AG04450 (cell line): ENCODE measurements at regions not wholly inside any gene's neighbourhood (a gene's known extent, or its start where the extent isn't known, plus 50 kb on each side); places are given as distances from the start of the nearest gene placed in this dataset.
"Not testable (repeated sequence)": the region's sequence is repeated elsewhere in the genome, so short reads cannot be mapped to it uniquely, and the experiment has no call there.

Source experiments
- CTCF ChIA-PET: fragments of 300-600, 350-600 bp; formaldehyde crosslinking; extraction: SDS; loops from one replicate; lab custom pipeline; 2022; ENCODE audit warnings: antibody characterized with exemption, inconsistent platforms; lab: Charles Lee
- POLR2A ChIA-PET: fragments of 350-600 bp; formaldehyde crosslinking; extraction: SDS; loops from one replicate; lab custom pipeline; 2021; ENCODE audit warnings: antibody characterized with exemption, inconsistent platforms; lab: Yijun Ruan, JAX
- DNase-seq: peaks from one replicate; pipeline ENCODE4 v3.0.0-alpha.2; 2011; ENCODE audit warnings: low read depth, low spot score
- H3K27ac ChIP-seq: one replicate; pipeline ENCODE4 v1.5.1; 2012; ENCODE audit warnings: low read depth, low read length, control low read depth
- H3K27me3 ChIP-seq: one replicate; pipeline ENCODE4 v1.6.0; 2012; ENCODE audit warnings: low read length; ENCODE audit not compliant: control insufficient read depth, insufficient read depth
- H3K4me3 ChIP-seq: 2 replicates; pipeline ENCODE4 v1.5.1; 2011; ENCODE audit warnings: mild to moderate bottlenecking, low read depth, low read length, control low read depth
- H3K9me3 ChIP-seq: 2 replicates; pipeline ENCODE4 v1.5.1; 2012; ENCODE audit warnings: low read length; ENCODE audit not compliant: control insufficient read depth, insufficient read depth
- CTCF ChIP-seq: IDR thresholded peaks from 2 replicates; pipeline ENCODE4 v1.5.1; 2011; ENCODE audit warnings: low read depth, low read length, control low read depth, inconsistent platforms

GRCh38 chr7:13132314-13132713, 444.9 kb downstream of the ARL4A start:
- ChIA-PET POLR2A (no interaction called here), CTCF (no interaction called here)
- no peak overlapping the region for H3K4me3 ChIP-seq
- no peak overlapping the region for H3K27ac ChIP-seq
- no peak for DNase-seq
- TF ChIP-seq CTCF: no peak
- H3K9me3 ChIP-seq: no peaks in the 10 kb centered on the region
- H3K27me3 ChIP-seq: no peaks in the 10 kb centered on the region

- H3K27ac ChIP-seq, H3K9me3 ChIP-seq, CTCF ChIA-PET, DNase-seq, POLR2A ChIA-PET, H3K27me3 ChIP-seq, H3K4me3 ChIP-seq: not testable (repeated sequence)
Measured at GRCh38 chr7:13136345-13136744, 448.9 kb downstream of the ARL4A start.

GRCh38 chr7:13139436-13139835, 452.0 kb downstream of the ARL4A start:
- Histone ChIP-seq H3K27me3 (no peaks in the 10 kb centered on the region), H3K27ac (no peak overlapping the region), H3K4me3 (no peak overlapping the region), H3K9me3 (no peaks in the 10 kb centered on the region)
- ChIA-PET POLR2A (no interaction called here), CTCF (no interaction called here)
- TF ChIP-seq CTCF: no peak
- no peak for DNase-seq

- ChIA-PET POLR2A (interaction anchor here (0.9 kb wide), 1 partner anchor 108 kb away, joined by 3 read pairs; no protein-coding TSS in a partner anchor), CTCF (interaction anchor here (0.8 to 2.2 kb wide), 5 partner anchors 15 to 619 kb away, joined by 3 to 14 read pairs (median 4); partner anchors contain the start of gene ARL4A)
- H3K4me3 ChIP-seq: no peak overlapping the region
- H3K27me3 ChIP-seq: no peaks in the 10 kb centered on the region
- peak; percentile 66 for DNase-seq
- no peak for TF ChIP-seq CTCF
- no peaks in the 10 kb centered on the region for H3K9me3 ChIP-seq
- H3K27ac ChIP-seq: no peak overlapping the region
Measured at GRCh38 chr7:13144673-13145072, 457.2 kb downstream of the ARL4A start.

- Histone ChIP-seq H3K9me3 (no peaks in the 10 kb centered on the region), H3K4me3 (no peak overlapping the region), H3K27me3 (no peaks in the 10 kb centered on the region), H3K27ac (no peak overlapping the region)
- DNase-seq: no peak
- POLR2A ChIA-PET: no interaction called here
- no peak for TF ChIP-seq CTCF
- CTCF ChIA-PET: interaction anchor here (0.6 kb wide), 1 partner anchor 132 kb away, joined by 10 read pairs; no protein-coding TSS in a partner anchor
Measured at GRCh38 chr7:13148548-13148947, 461.1 kb downstream of the ARL4A start.
